GM18951 (cell line): ENCODE measurements at regions not wholly inside any gene's neighbourhood (a gene's known extent, or its start where the extent isn't known, plus 50 kb on each side); places are given as distances from the start of the nearest gene placed in this dataset.
"Not testable (repeated sequence)": the region's sequence is repeated elsewhere in the genome, so short reads cannot be mapped to it uniquely, and the experiment has no call there.

ENCODE experiments used
- POLR2A ChIP-seq: IDR thresholded peaks from 4 replicates; pipeline ENCODE4 v1.6.1; 2011; ENCODE audit warnings: mild to moderate bottlenecking; ENCODE audit not compliant: insufficient read length, insufficient read depth; ENCODE audit errors: extremely low read depth
- in situ Hi-C: fragments of 300-500 bp; cut with MboI; formaldehyde crosslinking; loops from one replicate; pipeline ENCODE4 v1.12.0; 2022; ENCODE audit warnings: low sequenced_read_pairs, mixed read lengths, inconsistent platforms; ENCODE audit not compliant: unreplicated experiment

DNA sequence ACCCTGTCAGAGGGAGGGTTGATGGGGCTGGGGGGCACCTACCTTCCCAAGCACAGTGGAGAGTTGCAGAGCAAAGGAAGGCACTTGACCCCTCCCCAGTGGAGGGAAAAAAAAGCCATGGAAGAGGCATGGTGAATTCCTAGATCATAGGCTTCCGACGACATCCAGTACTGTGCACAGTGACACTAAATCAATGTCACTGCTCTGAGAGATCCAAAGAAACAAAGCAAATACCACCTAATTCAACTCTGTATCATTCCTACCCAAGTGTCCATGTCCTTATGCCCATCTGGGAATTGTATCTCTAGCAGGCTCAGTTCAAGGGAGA lies 344.2 kb upstream of the NCAM1 start:
- TF ChIP-seq POLR2A = no peak
- in situ Hi-C loops = no loop called here

DNA sequence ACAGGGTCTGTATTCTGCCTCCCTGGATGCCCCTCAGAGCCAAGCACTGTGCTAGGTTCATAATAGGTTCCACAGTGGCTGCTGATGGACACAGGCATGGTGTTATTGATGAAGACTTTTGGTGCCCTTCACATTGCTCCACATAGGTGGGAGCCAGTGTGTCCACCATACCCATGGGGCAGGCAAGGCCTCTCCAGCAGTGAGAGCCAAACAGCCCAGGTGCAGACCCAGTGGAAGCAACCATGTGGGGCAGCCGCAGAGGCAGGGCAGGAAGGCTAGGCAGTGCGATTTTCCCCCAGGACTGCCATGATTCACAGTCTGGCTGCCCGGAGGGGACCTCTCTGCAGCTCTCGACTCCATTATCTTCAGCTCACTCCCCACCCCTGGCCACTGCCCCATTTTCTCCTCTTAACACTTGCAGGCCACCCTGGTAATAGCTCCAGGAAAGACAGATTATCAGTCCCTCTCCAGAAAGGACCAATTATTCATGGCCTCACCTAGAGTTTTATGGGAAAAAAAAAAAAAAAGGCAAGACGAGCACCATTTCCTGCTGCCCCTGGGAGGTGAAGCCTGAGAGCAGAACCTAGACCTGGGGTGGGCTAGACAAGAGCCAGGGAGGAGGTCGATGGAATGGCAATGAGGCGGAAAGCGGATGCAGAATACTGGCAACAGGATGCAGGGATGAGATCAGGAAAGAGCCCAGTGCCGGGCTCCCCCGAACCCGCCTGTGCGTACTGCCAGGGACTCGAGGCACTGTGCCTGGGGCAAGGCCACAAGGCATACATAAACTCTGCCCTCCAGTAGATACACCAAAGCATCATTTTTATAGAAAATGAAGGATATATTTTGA lies 343.0 kb upstream of the NCAM1 start:
- in situ Hi-C loops = no loop called here
- TF ChIP-seq POLR2A = no peak

DNA sequence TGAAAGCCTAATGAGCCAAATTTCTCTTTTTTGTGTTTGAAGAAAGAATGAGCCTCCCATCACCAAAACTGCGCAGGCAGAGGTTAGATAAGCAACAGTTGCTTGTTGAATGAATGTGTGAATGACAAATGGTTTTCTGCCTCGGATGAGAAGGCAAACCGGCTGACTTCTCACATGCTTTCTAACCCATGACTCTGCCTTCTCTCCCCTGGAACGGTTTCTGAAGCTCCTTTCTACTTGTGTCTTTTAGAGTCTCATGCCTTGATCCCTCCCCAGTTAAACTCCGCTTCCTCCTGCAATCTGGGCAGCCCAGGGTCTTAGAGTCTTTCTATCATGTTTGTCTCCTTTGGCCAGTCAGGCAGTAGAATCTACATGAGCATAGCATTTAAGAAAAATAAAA lies 342.1 kb upstream of the NCAM1 start:
- TF ChIP-seq POLR2A = no peak

DNA sequence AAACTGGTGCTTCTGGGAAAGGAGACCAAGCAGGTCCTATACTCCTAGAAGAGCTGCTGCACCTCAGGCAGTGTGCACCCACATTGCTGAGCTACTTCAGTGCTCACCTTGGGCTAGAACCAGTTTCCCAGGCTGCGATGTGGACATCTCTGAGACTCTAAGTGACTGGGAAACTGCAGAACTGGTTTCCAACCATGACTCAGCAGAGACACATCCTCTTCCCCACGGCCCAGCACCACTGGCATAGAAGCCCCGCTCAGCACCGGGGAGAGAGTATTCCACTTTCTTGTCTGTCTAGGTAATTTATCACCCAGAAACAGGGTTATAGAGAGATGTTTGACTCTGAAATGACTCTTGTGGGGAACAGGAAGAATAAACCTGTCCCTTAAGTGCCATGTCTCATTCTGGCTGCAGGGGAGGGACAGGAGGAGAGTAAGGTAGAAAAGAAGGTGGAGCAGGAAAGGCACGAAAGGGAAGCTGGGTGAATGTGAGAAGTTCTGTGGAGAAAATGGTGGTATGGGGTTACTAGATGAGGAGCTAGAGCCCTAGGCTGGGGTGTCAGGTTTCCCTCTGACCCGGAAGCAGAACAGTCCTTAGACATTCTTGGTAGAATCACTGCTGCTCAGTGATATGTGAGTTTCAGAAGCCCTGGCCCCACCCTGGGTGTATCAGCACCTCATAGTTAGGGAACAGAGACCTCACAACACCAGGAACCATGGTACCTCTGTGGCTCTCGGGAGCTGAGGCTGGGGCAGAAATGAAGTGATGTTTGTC lies 340.4 kb upstream of the NCAM1 start:
- in situ Hi-C loops = no loop called here
- no peak for TF ChIP-seq POLR2A

More for the DNA sequence above, 342.1 kb upstream of the NCAM1 start:
- in situ Hi-C loops = no loop called here

DNA sequence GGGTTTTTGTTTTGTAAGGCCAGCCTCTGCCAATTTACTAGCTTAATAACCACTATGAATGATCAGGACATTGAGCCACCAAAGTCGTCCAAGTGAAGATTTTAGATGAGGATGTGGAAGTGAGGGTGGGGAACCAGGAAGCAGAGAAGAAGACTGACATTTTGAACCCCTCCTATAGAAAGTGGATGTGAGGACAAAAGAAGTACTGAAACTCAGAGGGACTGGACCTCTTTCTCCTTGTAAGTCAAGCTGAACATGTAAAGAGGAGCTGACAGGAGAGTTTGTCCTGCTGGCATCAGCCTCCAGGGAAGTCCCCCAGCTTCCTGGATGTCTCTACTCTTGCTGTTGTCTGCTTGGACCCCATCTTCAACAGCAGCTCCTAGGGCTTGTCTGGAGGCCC lies 338.2 kb upstream of the NCAM1 start:
- in situ Hi-C loops = no loop called here
- no peak for TF ChIP-seq POLR2A

DNA sequence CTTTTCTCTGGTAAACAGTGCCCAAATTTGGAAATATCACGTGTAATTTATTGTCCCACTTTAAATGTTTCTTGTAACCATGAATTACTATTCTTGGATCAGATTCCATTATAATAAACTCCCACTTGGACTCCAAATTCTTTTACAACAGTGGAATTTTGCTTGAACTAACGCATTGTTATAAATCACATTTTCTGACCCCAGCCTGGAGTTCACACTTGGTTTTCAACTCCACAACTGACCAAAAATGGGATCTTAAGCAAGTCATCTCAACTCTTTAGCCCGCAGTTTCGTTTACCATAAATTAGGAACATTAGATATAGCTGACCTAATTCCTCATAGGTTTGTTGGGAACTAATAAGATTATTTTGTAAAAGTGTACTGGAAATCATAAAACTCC lies 336.8 kb upstream of the NCAM1 start:
- TF ChIP-seq POLR2A = no peak
- in situ Hi-C loops = no loop called here

DNA sequence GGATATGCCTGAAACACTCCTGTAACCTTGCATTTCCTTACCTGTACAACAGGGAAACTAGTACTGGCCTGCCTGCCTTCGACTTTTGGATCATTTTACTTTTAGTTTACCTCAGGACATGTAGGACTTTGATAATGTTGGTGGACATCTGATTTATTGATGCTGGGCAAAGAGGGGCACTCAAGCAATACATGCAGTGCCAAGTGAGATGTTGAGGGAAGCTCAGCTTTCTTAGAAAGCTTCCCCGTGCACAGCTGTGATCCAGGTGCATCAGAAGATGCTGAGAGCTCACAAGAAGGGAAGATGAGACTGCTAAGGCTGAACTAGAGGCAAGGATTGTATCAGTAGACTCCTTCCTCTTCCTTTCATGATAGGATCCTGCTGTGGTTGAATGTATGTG lies 336.2 kb upstream of the NCAM1 start:
- in situ Hi-C loops = not testable (repeated sequence)

DNA sequence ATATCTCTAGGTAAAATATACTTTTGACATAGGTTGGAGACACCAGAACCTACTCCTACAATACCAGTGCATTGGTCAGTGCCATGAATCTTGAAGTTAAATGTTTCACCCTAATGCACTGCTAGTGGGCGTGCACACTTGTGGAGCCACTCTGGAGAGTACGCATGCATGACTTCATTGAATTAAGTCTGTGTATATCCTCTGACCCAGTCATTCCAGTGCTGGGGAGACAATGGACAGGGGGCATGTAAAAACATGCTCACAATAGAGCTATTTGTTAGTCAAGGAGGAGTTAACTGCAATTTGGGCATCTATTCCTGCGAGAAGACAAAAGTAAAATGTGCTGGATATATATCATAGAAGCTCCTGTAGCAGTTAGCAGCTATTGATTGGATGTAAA lies 335.4 kb upstream of the NCAM1 start:
- TF ChIP-seq POLR2A = no peak
- in situ Hi-C loops = no loop called here

DNA sequence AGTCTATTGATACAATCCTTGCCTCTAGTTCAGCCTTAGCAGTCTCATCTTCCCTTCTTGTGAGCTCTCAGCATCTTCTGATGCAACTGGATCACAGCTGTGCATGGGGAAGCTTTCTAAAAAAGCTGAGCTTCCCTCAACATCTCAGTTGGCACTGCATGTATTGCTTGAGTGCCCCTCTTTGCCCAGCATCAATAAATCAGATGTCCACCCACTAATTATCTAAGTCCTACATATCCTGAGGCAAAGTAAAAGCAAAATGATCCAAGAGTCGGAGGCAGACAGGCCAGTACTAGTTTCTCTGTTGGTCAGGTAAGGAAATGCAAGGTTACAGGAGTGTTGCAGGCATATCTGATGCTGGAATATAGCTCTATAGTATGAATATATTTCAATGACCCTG lies 334.5 kb upstream of the NCAM1 start:
- in situ Hi-C loops = no loop called here
- TF ChIP-seq POLR2A = no peak

DNA sequence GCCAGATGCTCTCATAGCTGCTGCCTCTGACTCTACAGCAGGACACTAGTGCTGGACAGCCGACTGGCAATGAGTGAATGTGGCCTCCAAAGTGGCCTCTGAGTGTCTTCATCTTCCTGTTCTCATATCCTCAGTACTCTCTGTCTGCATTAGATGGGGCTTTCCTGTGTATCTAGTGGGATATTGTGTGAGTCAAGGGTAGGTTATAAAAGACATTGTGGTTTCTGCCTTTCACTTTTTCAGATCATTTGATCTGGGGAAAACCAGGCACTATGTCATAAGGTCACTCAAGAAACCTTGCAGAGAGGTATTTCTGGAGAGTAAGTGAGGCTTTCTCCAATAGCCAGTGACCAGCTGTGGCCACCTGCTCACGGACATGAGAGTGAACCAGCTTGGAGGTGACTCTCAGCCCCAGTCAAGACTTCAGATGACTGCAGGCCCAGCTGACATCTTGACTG lies 333.6 kb upstream of the NCAM1 start:
- in situ Hi-C loops = no loop called here

DNA sequence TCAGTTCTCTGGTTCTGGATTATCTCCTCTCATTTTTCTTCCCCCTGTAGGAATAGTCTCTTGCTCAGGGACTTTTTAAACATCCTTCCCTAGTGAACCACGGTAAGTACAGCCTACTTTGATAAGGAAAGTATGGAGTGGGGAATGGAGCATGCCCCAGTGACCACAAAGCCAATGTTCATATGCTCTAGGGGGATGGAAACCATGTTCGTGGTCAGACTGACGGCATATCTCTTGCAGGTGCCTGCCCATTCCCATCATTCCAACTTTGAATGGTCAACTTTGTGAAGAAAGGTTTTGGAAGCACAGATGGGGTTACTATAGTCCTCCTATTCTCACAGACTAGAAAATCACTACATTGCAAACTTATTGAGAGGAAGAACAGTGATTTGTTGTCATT lies 332.5 kb upstream of the NCAM1 start:
- TF ChIP-seq POLR2A = no peak
- in situ Hi-C loops = no loop called here

More for the DNA sequence above, 333.6 kb upstream of the NCAM1 start:
- no peak for TF ChIP-seq POLR2A

DNA sequence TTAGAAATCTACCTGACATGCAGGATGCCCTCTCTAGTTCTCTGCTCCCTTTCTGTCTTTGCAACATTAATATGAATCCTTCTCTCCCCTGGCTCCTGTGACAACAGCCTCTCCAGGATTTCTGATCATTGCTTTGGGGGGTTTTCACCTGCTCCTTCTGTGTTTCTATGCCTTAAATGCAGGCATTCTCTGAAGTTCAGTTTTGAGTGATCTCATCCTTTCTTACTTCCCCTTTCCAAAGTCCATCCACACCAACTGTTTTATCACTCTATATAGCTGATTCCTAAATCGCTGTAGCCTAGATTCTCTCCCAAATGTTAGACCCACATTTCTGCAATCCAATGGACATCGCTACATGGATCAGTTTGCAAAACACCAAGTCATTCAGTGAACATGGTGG lies 330.7 kb upstream of the NCAM1 start:
- TF ChIP-seq POLR2A = no peak
- in situ Hi-C loops = no loop called here

DNA sequence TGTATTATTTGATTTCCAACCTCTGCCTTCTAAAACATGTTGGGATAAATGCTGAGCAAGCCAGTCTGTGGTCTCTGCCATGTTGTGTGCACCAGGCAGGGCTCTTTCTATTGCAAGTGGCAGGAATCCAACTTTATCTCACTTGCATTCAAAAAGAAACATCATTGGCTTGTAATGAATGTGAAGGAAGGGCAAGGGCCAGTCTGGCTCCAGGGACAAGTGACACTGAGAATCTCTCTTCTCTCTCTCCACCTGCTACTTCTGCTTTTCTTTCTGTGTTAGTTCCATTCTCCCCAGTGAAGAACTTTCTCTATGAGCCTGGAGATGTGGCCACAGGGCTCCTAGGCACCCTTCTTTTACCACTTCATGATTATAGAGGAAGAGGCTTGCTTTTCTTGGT lies 329.9 kb upstream of the NCAM1 start:
- in situ Hi-C loops = no loop called here
- no peak for TF ChIP-seq POLR2A

DNA sequence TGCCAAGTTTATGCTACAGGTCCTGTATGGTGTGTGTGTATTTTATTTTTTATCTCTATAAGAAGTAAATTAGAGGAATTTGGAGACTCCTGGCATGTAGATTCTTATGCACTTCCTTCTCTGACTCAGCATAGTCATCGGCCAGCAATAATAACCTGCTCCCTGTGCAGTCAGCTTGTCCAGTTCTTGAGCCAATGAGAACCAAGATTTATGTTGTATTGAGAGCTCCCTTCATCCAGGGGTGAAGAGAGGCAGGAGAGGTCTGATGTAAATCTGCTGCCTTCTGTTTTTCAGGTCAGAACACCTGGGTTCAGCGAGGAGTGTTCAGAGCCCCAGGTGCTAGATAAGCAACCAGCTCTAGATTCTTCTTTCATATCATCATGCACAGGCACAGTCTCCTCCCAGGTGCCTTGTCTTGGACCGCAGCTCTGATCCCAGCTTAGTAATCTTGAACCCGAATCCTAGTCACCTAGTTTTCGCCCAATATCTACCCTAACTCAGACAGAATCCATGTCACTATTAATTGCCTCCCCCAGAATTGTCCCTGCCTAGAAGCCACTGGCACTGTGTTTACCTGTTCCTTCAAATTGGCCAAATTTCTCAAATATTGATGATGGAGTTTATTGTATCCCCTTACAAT lies 328.2 kb upstream of the NCAM1 start:
- in situ Hi-C loops = no loop called here
- TF ChIP-seq POLR2A = no peak
